OCI-LY1 (cell line): ENCODE measurements at regions not wholly inside any gene's neighbourhood (a gene's known extent, or its start where the extent isn't known, plus 50 kb on each side); places are given as distances from the start of the nearest gene placed in this dataset.

Source experiments
- EZH2 ChIP-seq: fragments of 200-600 bp; sonication (generic), shearing (Covaris generic); IDR thresholded peaks from 2 replicates; pipeline ENCODE4 v1.8.0; 2017; ENCODE audit warnings: borderline replicate concordance, mixed run types, mild to moderate bottlenecking, antibody characterized with exemption, low read length, moderate library complexity, mixed read lengths
- TF ChIP-seq, protein P1 (sequence below): fragments of 200-600 bp; sonication (generic), shearing (Covaris generic); IDR thresholded peaks from 2 replicates; pipeline ENCODE4 v1.5.1; 2017; ENCODE audit warnings: mild to moderate bottlenecking, antibody characterized with exemption, low read length, moderate library complexity, mixed read lengths

DNA sequence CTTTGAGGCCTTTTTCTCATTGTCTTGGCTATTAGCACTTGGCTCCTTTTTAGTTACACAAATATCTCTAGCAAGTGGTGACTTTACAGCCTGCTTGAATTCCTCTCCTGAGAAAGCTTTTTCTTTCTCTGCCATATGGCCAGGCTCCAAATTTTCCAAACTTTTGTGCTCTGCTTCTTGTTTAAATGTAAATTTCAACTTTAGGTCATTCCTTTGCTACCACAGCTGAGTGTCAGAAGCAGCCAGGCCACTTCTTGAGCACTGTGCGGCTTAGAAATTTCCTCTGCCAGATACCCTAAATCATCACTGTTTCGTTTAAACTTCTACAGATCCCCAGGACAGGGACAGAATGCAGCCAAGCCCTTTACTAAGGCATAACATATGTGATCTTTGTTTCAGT lies 222.4 kb downstream of the FBXO8 start:
- TF ChIP-seq, protein P1, sequence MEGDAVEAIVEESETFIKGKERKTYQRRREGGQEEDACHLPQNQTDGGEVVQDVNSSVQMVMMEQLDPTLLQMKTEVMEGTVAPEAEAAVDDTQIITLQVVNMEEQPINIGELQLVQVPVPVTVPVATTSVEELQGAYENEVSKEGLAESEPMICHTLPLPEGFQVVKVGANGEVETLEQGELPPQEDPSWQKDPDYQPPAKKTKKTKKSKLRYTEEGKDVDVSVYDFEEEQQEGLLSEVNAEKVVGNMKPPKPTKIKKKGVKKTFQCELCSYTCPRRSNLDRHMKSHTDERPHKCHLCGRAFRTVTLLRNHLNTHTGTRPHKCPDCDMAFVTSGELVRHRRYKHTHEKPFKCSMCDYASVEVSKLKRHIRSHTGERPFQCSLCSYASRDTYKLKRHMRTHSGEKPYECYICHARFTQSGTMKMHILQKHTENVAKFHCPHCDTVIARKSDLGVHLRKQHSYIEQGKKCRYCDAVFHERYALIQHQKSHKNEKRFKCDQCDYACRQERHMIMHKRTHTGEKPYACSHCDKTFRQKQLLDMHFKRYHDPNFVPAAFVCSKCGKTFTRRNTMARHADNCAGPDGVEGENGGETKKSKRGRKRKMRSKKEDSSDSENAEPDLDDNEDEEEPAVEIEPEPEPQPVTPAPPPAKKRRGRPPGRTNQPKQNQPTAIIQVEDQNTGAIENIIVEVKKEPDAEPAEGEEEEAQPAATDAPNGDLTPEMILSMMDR, result no peak
- TF ChIP-seq EZH2, result no peak
